RWPE1 (cell line): ENCODE measurements at regions not wholly inside any gene's neighbourhood (a gene's known extent, or its start where the extent isn't known, plus 50 kb on each side); places are given as distances from the start of the nearest gene placed in this dataset.

ENCODE experiments used
- CTCF ChIA-PET: fragments of 350-600 bp; sonication (Branson Sonifier 250); formaldehyde crosslinking; extraction: SDS; loops from one replicate; lab custom pipeline; 2021; lab: Yijun Ruan, JAX
- POLR2A ChIA-PET: fragments of 400-600 bp; formaldehyde crosslinking; extraction: SDS; loops from one replicate; lab custom pipeline; 2020; ENCODE audit warnings: antibody characterized with exemption; ENCODE audit not compliant: low non-redundant PET; lab: Yijun Ruan, JAX
- DNase-seq: peaks from one replicate; pipeline ENCODE4 v3.0.0; 2012; ENCODE audit warnings: low spot score
- H3K27ac ChIP-seq: fragments of 450-650 bp; 2 replicates; pipeline ENCODE4 v1.5.1; 2017
- CTCF ChIP-seq: fragments of 450-650 bp; conservative IDR thresholded peaks from 2 replicates; pipeline ENCODE4 v1.5.1; 2017; ENCODE audit warnings: low read depth, mild to moderate bottlenecking

GRCh38 chr14:103230021-103230420 lies 104.0 kb upstream of the EIF5 start:
- TF ChIP-seq CTCF, result no peak
- POLR2A ChIA-PET, result no interaction called here
- no peak overlapping the region for H3K27ac ChIP-seq
- DNase-seq, result no peak
- CTCF ChIA-PET, result no interaction called here

- TF ChIP-seq CTCF, result no peak
- H3K27ac ChIP-seq, result no peak overlapping the region
- POLR2A ChIA-PET, result no interaction called here
- no peak for DNase-seq
- CTCF ChIA-PET, result no interaction called here
Observed at GRCh38 chr14:103230658-103231334, 103.2 kb upstream of the EIF5 start.

- POLR2A ChIA-PET, result no interaction called here
- CTCF ChIA-PET, result no interaction called here
Observed at GRCh38 chr14:103231376-103232019, 102.5 kb upstream of the EIF5 start.

GRCh38 chr14:103232031-103232808 lies 101.8 kb upstream of the EIF5 start:
- no peak for DNase-seq
- POLR2A ChIA-PET, result no interaction called here
- CTCF ChIA-PET, result no interaction called here
- TF ChIP-seq CTCF, result no peak
- peak overlapping the region; percentile 49; the same call in 1 of the 2 replicates for H3K27ac ChIP-seq

More at GRCh38 chr14:103231376-103232019, 102.5 kb upstream of the EIF5 start:
- TF ChIP-seq CTCF, result no peak
- peak overlapping the region; percentile 49; the same call in 1 of the 2 replicates for H3K27ac ChIP-seq
- no peak for DNase-seq

- POLR2A ChIA-PET, result no interaction called here
- peak overlapping the region; percentile 49; the same call in 1 of the 2 replicates for H3K27ac ChIP-seq
Observed at GRCh38 chr14:103232831-103233319, 101.2 kb upstream of the EIF5 start.

More at GRCh38 chr14:103232831-103233319, 101.2 kb upstream of the EIF5 start:
- CTCF ChIA-PET, result interaction anchor here (0.5 kb wide), 1 partner anchor 9 kb away, joined by 4 read pairs; no protein-coding TSS in a partner anchor
- no peak for TF ChIP-seq CTCF
- no peak for DNase-seq
